ENCODE measurements at regions not wholly inside any gene's neighbourhood (a gene's known extent, or its start where the extent isn't known, plus 50 kb on each side); places are given as distances from the start of the nearest gene placed in this dataset.

DNA sequence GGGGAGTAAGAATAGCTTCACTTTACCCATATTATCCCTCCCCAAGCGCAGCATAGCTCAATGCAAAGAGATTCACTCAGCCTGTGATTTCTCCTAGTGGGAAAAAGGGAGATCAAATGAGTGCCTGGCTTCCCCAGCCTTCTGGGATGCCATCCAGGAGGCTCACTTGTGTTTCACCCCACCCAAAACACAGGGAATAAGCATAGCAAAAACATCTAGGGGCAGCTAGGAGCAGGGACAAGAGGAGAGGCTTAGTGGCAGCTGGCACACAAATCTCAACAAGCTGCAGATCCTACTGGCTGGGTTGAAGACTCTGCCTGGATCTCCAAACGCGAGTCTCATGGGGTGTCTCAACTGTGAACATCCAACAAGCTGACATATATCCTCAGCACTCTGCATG lies 715.8 kb downstream of the RNF144B start:
- no peak for DNase-seq (ENCODE audit: low read depth in 2 of 3, low spot score in 2 of 3)

DNA sequence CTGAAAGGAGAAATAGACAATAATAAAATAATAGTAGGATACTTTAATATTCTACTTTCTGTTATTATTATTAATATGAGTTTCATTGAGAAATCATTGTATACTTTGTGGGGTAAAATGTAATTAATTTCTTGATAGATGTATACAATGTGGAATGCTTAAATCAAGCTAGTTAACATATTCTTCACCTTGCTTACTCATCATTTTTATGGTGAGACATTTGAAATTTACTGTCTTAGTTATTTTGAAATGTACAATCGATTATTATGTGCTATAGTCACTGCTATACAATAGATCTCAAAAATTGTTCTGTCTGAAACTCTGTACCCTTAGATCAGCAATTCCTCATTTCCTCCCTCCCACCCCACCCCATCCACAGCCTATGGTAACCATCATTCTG lies 720.3 kb downstream of the RNF144B start:
- no peak for DNase-seq (ENCODE audit: low read depth in 2 of 3, low spot score in 2 of 3)

DNA sequence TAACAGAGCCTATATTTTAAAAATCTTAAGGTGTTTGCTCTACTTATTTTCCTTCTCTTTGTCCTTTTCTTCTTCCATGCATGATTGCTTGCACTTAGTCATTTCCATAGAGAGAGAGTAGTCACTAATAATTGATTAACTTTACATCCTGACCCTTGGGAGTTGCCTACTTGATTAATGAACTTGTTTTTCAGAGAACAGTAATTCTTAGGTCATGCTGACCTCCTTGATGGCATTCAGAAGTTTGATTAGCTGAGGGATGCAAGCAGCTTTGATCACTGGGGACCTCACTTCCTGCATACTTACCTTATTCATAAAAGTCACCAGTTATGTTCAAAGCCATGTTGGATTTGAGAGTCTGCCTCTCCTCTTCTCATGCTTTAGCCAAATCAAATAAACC lies 715.6 kb upstream of the ID4 start:
- DNase-seq (ENCODE audit: low read depth in 2 of 3, low spot score in 2 of 3): no peak

DNA sequence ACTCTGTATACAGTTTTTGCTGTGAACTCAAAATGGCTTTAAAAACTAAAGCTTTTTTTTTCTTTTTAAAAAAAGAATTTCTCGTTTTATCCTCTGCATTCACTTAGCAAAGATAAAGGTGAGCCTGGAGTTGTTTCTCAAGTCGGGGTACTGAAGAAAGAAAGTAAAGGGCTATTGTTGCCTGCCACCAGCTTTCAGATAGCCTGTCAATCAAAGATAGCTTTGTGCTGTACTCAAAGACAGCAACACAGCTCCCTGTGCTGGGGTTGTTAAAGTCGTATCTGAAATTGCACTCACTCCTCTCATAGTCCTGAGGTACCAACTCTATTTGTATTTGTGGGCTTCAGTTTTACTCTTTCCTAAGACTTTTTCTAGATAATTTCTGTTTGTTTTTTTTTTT lies 710.1 kb upstream of the ID4 start:
- DNase-seq (ENCODE audit: low read depth in 2 of 3, low spot score in 2 of 3): no peak

DNA sequence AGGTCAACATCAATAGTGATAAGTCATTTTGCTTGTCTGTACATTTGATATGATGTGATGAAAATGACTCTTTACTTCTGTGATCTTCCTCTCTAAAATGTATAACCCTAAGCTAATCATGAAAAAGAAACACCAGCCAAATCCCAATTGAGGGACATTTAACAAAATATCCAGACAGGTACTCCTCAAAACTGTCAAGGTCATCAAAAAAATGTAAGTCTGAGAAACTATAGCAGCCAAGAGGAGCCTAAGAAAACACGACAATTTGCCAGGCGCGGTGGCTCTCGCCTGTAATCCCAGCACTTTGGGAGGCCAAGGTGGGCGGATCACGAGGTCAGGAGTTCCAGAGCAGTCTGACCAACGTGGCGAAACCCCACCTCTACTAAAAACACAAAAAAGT lies 708.5 kb upstream of the ID4 start:
- no peak for DNase-seq (ENCODE audit: low read depth in 2 of 3, low spot score in 2 of 3)

DNA sequence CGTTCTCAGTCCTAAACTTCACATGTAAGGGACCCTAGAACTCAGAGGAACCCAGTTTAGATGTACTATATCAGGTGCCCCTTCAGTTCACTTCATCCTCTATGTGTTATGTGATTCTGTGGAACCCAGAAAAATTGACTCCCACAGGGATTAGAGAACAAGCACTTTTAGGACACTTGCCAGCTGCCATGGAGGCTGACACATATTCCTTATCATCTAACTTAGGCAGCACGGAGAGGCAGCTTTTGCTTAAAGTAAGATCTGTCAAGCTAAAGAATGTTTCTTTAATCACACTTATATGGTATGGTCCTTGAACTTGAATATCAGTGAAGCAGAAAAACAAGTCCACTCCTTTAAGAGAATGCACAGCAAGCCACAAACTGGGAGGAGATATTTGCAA lies 701.5 kb upstream of the ID4 start:
- DNase-seq (ENCODE audit: low read depth in 2 of 3, low spot score in 2 of 3): no peak

DNA sequence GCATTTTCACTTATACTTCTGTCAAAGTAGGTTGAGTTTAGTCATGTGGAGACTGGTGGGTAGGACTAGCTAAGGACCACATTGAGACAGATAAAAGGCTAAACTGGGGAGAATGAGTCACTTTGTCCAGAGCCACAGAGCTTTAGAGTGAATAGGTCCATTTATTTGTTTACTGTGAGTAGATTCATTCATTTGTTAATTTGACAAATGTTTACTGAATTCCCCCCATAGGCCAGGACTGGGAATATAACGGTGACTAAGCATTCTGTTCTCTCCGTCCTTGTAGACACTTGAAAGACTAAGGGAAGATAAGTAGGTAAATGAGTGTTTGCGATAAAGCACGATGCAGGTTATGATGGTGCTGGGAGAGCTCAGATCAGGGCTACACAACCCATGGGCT lies 699.7 kb upstream of the ID4 start:
- DNase-seq (ENCODE audit: low read depth in 2 of 3, low spot score in 2 of 3): no peak

DNA sequence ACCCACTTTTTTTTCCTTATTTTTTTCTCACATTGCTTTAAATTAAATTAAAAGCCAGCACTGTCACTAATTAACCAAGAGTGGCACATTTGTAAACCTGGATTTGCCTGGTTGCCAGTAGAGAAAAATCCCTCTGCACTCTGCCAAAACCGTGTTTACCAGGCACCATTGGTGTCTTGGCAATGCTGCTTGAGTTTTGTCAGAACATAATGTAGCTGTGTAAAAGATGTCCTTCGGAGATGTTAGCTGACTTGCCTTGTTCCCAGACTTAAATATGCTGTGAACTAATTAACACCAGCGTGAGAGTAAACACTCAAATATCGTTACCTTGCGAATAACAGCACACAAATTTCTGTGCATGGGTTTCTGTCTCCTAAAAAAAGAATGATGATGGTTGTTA lies 694.9 kb upstream of the ID4 start:
- DNase-seq (ENCODE audit: low read depth in 2 of 3, low spot score in 2 of 3): no peak

DNA sequence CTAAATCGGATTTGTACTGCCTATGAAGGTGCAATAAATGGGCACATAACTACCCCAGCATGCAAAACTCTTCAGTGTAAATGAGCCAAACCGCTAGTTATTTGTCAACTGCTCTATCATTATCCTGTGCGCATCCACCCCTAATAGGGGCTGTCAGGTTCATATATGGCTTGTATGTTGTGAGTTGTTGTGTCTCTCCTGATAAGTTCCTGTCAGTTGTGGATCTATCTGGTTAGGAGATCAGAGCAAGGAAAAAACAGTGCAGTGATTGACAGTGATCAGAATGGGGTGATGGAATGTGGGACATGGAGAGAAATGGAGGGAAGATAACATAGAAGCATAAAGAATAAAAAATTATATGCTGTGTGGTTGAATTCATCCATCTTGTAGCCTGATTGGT lies 686.9 kb upstream of the ID4 start:
- DNase-seq (ENCODE audit: low read depth in 2 of 3, low spot score in 2 of 3): no peak

DNA sequence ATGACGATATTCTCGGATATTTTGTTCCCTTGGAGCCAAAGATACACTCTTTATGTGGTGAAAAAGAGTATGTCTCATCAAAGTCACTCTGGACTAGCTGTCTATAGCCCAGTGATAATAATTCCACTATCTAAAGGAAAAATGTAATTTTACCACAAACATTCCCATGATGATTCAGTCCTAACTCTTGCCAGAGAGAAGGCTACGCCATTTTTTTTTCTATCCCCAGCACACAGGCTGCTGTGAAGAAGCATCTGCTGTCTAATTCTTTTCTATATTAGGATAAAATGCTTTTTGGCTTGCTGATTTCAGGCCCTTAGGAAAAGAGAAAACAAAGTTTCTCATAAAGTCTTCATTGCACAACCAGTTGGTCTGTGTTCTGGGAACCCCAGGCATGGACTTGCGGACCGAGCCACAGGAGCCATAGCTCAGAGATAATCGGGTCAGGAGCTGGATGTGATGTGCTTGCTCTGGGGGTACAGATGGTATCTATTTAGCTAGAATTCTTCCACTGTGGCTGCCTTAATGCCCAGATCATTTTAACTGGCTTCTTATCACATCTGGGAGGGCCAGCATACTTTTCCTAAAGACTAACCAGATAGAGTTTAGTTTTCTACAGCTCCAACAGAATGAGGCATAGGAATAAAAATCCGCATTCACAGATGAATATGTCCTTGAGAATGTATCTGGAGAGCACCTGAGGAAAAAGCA lies 683.7 kb upstream of the ID4 start:
- no peak for DNase-seq (ENCODE audit: low read depth in 2 of 3, low spot score in 2 of 3)

DNA sequence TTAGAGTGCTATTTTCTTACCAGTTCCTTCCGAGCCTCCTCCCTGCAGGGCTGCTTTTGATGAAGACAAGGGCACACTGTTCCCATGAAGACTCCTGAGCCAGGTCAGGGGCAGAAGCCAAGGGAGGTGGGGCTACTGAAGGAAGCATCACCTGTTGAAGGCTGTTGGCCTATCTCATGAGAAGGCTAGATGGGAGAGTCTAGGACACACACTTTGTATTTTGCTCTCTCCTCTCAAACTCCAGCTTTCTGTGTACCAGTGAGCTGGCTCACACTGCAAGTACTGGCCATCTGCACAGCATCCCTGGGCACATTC lies 683.2 kb upstream of the ID4 start:
- DNase-seq (ENCODE audit: low read depth in 2 of 3, low spot score in 2 of 3): no peak

DNA sequence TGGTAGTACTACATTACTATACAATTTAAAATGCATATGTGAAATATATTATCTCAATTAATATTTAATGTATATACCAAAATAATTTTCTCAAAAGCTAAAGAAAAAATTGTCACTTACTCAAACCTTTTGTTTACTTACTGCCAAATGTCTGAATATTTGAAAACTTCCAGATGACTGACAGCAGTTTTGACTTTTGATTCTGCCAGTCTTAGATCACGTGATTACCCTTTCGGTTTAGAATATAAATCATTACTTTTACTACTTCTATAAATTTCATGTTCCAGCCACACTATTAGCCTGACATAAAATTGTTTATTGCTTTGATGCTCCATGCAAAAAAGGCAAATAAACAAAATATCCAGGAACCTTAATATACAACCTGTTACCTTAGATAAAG lies 680.7 kb upstream of the ID4 start:
- no peak for DNase-seq (ENCODE audit: low read depth in 2 of 3, low spot score in 2 of 3)

DNA sequence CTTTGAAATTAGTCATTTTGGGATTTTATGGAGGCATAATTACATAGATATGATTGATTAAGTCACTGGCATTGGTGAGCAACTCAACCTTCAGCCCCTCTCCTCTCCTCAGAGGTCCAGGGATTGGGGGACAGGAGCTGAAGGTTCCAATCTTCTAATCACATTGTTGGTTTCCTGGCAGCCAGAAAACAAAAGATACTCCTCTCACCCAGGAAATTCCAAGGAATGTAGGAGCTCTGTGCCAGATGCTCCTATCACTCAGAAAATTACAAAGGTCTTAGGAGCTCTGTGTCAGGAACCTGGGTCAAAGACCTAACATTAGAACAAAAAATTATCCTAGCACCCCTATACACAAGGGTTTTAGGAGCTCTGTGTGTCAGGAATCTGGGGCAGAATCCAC lies 679.7 kb upstream of the ID4 start:
- no peak for DNase-seq (ENCODE audit: low read depth in 2 of 3, low spot score in 2 of 3)

DNA sequence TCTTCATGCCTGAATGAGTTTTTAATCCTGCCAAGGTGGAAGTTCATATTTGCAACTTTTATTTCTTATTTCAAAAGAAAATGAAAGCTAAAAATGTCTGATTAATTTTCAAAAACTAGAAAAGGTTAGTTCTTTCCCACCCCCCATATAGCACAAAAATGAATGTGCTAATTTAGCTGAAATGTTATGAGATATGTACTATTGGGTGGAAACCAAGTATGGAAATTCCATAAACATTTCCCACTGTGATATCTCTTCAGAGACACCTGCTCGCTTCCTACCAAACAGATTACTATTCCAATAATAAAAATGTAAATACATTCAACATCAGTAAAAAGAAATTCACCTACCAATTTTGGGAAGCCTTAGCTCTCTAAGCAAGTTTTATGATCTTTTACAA lies 678.6 kb upstream of the ID4 start:
- no peak for DNase-seq (ENCODE audit: low read depth in 2 of 3, low spot score in 2 of 3)

DNA sequence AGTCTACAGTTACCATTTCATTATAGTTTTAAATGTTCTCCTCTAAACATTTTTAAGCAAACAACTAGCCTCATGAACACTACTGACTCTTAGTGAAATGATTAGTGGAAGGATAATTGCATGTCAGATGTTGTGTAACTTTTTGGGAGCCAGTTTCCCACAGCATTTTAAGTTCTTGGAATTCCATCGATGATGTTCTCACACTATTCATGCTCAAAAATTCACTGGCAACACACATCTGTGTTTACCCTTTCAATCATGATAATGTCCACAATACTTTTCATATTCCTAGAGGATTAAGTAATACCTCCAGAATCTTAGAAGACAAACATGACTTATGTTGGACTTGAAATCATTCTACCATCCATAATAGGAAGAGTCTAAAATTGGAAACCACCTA lies 678.1 kb upstream of the ID4 start:
- no peak for DNase-seq (ENCODE audit: low read depth in 2 of 3, low spot score in 2 of 3)

DNA sequence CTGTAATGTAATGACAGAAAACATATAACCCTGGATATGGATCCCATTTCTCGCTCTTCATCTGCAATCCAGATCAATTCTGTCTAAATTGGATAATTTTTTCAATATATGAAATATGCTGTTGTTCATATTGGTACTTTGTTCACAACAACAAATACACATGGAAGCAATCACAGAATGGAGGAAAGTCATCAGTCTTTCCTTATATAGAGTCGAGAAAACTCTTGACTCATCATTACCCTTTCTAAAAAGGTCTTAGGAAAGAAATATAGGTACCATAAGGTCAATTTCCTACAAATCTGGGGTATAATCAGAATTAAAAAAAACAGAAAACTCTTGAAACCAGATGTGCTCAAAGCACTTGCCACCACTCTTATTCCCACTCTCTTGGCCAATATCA lies 677.6 kb upstream of the ID4 start:
- no peak for DNase-seq (ENCODE audit: low read depth in 2 of 3, low spot score in 2 of 3)

DNA sequence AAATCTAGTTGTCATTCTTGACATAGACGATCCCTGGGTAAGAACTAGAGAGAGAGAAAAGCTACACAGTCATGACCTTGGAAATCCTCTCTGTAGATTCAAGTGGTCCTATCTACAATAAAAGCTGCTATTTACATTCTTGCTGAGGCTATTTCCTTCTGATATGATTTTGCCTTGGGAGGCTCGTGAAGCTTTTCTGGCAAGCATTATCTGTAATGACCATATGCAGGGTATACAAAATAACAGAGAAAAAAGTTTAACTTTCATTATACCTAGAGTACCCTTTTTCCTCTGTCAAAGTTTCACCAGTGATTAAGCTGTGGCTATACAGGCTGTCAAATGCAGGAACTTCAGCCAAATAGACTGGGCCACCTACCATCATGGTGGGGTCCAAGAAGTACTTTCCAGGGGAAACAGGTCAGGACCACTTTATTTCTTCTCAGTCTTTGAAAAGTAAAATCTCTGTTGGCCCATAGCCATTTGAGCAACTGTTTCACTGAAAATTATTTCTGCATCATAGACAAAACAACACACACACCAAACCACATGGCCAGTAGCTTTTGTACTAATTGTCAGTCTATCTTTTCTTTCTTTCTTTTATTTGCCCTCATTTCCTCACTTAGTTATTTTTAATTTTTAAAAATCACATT lies 677.0 kb upstream of the ID4 start:
- no peak for DNase-seq (ENCODE audit: low read depth in 2 of 3, low spot score in 2 of 3)

DNA sequence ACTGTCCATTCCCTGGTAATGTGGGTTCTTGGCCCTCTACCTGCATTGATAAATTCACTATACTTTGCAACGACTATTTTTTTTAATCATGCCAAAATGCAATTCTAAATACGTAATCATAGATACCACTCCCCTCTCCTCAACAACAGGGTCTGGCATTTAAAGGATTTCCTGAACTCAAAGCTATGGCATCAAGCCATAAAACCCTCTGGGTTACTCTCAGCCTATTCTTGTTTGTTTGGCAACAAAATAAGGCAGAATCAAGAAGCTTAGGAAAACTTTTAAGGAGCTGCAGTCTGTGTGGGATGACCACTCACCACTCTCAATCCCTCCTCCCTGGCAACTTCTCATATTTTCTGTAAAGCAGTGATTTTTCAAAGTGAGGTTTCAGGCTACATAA lies 669.9 kb upstream of the ID4 start:
- DNase-seq (ENCODE audit: low read depth in 2 of 3, low spot score in 2 of 3): no peak

DNA sequence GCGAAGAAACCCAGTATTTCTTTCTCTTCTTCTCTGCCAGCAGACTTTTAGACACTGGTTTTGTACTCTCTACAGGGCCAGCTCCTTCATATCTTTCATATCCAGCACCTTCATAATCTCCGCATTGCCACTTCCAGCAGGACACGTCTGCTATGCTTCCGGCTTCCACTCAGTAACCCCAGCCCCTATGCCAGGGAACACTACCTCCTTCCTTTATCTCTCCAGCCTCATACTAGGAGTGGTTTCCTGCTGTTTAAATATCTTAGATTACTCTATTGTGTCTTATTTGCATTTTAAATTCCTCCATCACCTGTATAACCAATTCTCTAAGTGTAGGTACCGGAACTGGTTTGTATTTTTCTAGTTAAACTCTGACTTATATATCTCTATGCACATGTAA lies 667.8 kb upstream of the ID4 start:
- no peak for DNase-seq (ENCODE audit: low read depth in 2 of 3, low spot score in 2 of 3)

DNA sequence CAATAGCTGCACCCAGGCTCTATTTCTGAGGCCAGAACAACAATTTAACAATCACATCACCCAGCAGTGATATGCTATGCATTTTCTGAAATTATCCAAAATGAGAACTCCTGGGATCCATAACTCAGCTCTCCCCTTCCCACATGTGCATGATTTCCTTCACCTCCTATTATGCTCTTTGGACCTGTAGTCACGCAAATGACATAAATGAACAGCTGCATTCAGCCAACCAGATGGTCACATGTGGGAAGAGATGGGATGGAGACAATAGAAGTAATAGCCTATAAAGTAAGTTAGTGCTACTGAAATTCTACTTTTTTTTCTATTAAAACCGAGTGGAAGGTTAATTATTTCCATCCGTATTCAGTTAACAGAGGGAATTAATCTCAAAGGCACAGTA lies 662.1 kb upstream of the ID4 start:
- no peak for DNase-seq (ENCODE audit: low read depth in 2 of 3, low spot score in 2 of 3)

DNA sequence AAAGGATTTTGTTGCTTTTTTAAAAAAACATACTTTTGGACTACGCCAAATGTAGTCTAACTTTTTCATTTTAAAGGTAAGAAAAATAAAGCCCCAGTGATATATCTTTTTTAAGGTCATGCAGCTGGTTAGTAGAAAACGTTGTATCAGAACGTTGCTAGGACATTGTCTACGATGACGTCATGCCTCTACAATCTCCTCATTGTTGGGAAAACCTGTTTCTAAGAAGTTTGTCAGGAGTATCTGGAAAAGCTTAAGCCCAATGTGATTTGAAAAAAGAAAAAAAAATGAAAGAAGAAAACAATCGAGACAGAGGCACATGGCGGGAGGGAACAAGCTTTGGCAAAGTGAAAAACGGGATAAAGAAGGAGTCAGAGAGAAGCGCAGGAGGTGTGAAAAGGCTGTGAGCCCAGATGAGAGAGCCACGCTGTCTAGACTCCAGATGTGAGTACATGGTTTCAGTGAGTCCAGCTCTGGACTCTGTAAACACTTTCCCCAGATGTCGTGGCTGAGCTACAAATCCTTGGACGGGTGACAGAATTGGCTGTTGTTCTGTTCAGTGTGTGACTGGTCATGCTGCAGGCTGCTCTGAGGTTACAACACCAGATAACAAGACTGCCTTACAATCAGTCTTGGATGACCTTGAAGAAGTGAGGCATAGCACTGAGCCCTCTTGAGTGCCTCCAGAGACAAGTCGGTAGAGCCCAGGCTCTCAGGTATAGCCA lies 656.7 kb upstream of the ID4 start:
- DNase-seq (ENCODE audit: low read depth in 2 of 3, low spot score in 2 of 3): no peak

DNA sequence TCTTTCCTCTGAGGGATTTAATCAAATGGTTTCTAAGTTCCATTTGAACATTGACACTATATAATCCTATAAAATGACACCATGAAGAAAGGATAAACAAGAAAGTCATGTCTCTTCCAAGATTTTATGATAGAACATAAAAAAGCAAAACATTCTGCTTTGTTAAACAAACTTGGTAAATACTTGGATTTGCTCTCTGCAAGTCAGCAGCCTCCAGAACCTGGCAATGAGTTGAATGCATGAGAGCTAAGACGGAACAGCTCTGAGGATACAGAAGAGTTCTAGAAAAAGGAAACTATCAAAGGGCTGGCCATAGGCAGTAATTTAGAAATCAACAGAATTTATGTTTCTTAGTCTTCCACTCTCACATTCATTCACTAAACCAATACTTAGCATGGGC lies 656.0 kb upstream of the ID4 start:
- no peak for DNase-seq (ENCODE audit: low read depth in 2 of 3, low spot score in 2 of 3)

DNA sequence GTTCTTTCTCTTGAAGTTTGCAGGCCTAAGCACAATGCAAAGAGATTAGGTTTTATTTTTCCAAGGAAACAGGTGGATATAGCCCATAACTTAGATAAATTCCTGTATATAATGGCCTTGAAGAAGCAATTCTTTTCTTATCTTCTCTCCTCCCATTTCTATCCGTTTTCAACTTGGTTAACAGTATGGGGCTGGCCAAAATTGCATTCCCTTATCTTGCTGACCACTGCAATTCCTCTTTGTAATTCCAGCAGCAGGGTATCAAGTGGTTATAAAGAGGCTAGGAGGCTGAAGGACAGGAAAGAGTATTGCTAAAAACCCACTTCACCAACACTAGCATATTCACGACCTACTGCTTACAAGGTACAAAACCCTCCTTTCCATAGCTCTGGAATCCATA lies 643.5 kb upstream of the ID4 start:
- no peak for DNase-seq (ENCODE audit: low read depth in 2 of 3, low spot score in 2 of 3)

Data from hematopoietic multipotent progenitor cell (in vitro differentiated cells).